Ovary (tissue), 7 donors: ENCODE measurements at regions not wholly inside any gene's neighbourhood (a gene's known extent, or its start where the extent isn't known, plus 50 kb on each side); places are given as distances from the start of the nearest gene placed in this dataset.

Source experiments
- DNase-seq, 5 donors: peaks; one replicate each; pipeline ENCODE4 v3.0.0-alpha.2; 2019 to 2020
- H3K27ac ChIP-seq, 2 donors: fragments of 200-600 bp; one replicate each; pipeline versions ENCODE4 v1.5.1 to v1.8.0; 2019 to 2022
- H3K27me3 ChIP-seq: fragments of 200-600 bp; one replicate; pipeline ENCODE4 v1.8.0; 2022
- H3K36me3 ChIP-seq: fragments of 200-600 bp; sonication (generic); one replicate; pipeline ENCODE4 v1.5.1; 2019
- H3K4me1 ChIP-seq: one replicate; pipeline ENCODE4 v1.8.1; 2013; ENCODE audit warnings: mild to moderate bottlenecking, moderate library complexity; ENCODE audit not compliant: insufficient read depth
- H3K4me3 ChIP-seq: fragments of 200-600 bp; sonication (generic); one replicate; pipeline ENCODE4 v1.5.1; 2017
- H3K9me3 ChIP-seq, 2 donors: fragments of 200-600 bp in 1 of 2; sonication (generic) in 1 of 2; one replicate each; pipeline versions ENCODE4 v1.5.1 to v1.8.1; 2013 to 2019; ENCODE audit warnings: mild to moderate bottlenecking in 1 of 2, moderate library complexity in 1 of 2
- CTCF ChIP-seq, 3 donors: fragments of 450-650 bp in 2 of 3; fragments of 200-600 bp in 1 of 3; IDR thresholded peaks; one replicate each; pipeline versions ENCODE4 v1.5.1 to v1.8.0; 2016 to 2022; ENCODE audit warnings: antibody characterized with exemption in 3 of 3, mild to moderate bottlenecking in 1 of 3
- EP300 ChIP-seq: sonication (generic); formaldehyde crosslinking; IDR thresholded peaks from one replicate; pipeline ENCODE4 v1.6.1; 2017; ENCODE audit warnings: antibody characterized with exemption
- POLR2A ChIP-seq: fragments of 450-650 bp; IDR thresholded peaks from one replicate; pipeline ENCODE4 v1.6.1; 2017; ENCODE audit warnings: antibody characterized with exemption, mild to moderate bottlenecking, moderate library complexity
- WGBS, 3 donors: extraction: QIAGEN DNeasy Blood & Tissue Kit in 1 of 3; methylation state at CpG; one replicate each; pipeline versions ENCODE4 v1.1.5 to v1.1.7; 2013 to 2017; 5-methylcytosine and 5-hydroxymethylcytosine counted together
- intact Hi-C, 4 donors: fragments of 100-400 bp; cut with DNase I; formaldehyde crosslinking; loops; one replicate each; pipeline versions ENCODE4 v1.11.0 to v1.15.1; 2022 to 2023
- donor health status: DM: no; HTN: no; CAD: no; lungs with moderate emphysema.
- donor health status: DM: no; HTN: no; CAD: no.
- donor health status: Bipolar disorder and iron deficiency.
- donor health status: DM: no; HTN: no; CAD: no.
- donor health status: DM: yes; HTN: yes; CAD: no.

GRCh38 chr2:187956906-187957534 lies 334.7 kb upstream of the GULP1 start:
- H3K4me3 ChIP-seq = no peak overlapping the region
- no peaks in the 10 kb centered on the region for H3K36me3 ChIP-seq
- TF ChIP-seq CTCF (IDR thresholded peaks at IDR 0.05) (no peak), EP300 (no peak), POLR2A (no peak)
- no peak for DNase-seq
- 68 to 80% (median 70%) methylated on average over 2 of the region's 2 CpGs for WGBS, 3 donors
- no peaks in the 10 kb centered on the region for H3K27me3 ChIP-seq
- no peaks in the 10 kb centered on the region for H3K4me1 ChIP-seq
- no peaks in the 10 kb centered on the region for H3K9me3 ChIP-seq
- no peak overlapping the region for H3K27ac ChIP-seq
- intact Hi-C loops = no loop called here

GRCh38 chr2:187959821-187960220 lies 331.9 kb upstream of the GULP1 start:
- H3K4me1 ChIP-seq = no peaks in the 10 kb centered on the region
- no peak for TF ChIP-seq POLR2A
- TF ChIP-seq EP300 = no peak
- TF ChIP-seq CTCF (IDR thresholded peaks at IDR 0.05) = no peak
- no peak for DNase-seq
- no peaks in the 10 kb centered on the region for H3K36me3 ChIP-seq
- no peaks in the 10 kb centered on the region for H3K27me3 ChIP-seq
- no peaks in the 10 kb centered on the region for H3K9me3 ChIP-seq
- no peak overlapping the region for H3K4me3 ChIP-seq
- no peak overlapping the region for H3K27ac ChIP-seq
- intact Hi-C loops = no loop called here

GRCh38 chr2:187962538-187962937 lies 329.1 kb upstream of the GULP1 start:
- H3K27me3 ChIP-seq = no peaks in the 10 kb centered on the region
- H3K36me3 ChIP-seq = no peaks in the 10 kb centered on the region
- TF ChIP-seq CTCF (IDR thresholded peaks at IDR 0.05) (no peak), POLR2A (no peak), EP300 (no peak)
- H3K4me3 ChIP-seq = no peak overlapping the region
- no peaks in the 10 kb centered on the region for H3K4me1 ChIP-seq
- DNase-seq = no peak
- H3K9me3 ChIP-seq = no peaks in the 10 kb centered on the region
- 88 to 94% (median 94%) methylated on average over 2 of the region's 2 CpGs for WGBS, 3 donors
- H3K27ac ChIP-seq = no peak overlapping the region
- intact Hi-C loops = no loop called here

- Histone ChIP-seq H3K4me3 (no peak overlapping the region), H3K9me3 (no peaks in the 10 kb centered on the region), H3K27ac (no peak overlapping the region), H3K36me3 (no peaks in the 10 kb centered on the region), H3K4me1 (no peaks in the 10 kb centered on the region), H3K27me3 (no peaks in the 10 kb centered on the region)
- no peak for DNase-seq
- intact Hi-C loops = no loop called here
- WGBS, 3 donors = 67 to 95% (median 72%) methylated on average over 2 of the region's 2 CpGs
- TF ChIP-seq POLR2A (no peak), EP300 (no peak), CTCF (IDR thresholded peaks at IDR 0.05) (no peak)
Measured at GRCh38 chr2:187964746-187965145, 326.9 kb upstream of the GULP1 start.
